Naive thymus-derived CD8-positive, alpha-beta T cell (primary cell): ENCODE measurements at regions not wholly inside any gene's neighbourhood (a gene's known extent, or its start where the extent isn't known, plus 50 kb on each side); places are given as distances from the start of the nearest gene placed in this dataset.

ENCODE experiments used
- ATAC-seq, 2 donors: fragments of 150-1000 bp; cut with Tn5 transposase in 1 of 2; sonication (Bioruptor Pico), chemical (Tn5 transposase) in 1 of 2; 1 replicate in 1 of 2; 2 replicates in 1 of 2; pipeline ENCODE4 v1.10.0; 2021; ENCODE audit warnings: mild to moderate bottlenecking in 2 of 2, moderate library complexity in 2 of 2
- POLR2A ChIA-PET: fragments of 350-600 bp; sonication (Branson Sonifier 250); formaldehyde crosslinking; loops from one replicate; lab custom pipeline; 2021; ENCODE audit warnings: antibody characterized with exemption; lab: Charles Lee
- DNase-seq, 10 donors: peaks; one replicate each; pipeline versions ENCODE4 v3.0.0 to v3.0.0-alpha.2; 2020 to 2022
- H3K27ac Mint-ChIP-seq, 10 donors: one replicate each; pipeline ENCODE4 v1.8.0; 2020 to 2022; ENCODE audit warnings: mild to moderate bottlenecking in 10 of 10, mixed read lengths in 10 of 10, moderate library complexity in 4 of 10, inconsistent platforms in 1 of 10
- H3K27me3 Mint-ChIP-seq, 5 donors: one replicate each; pipeline ENCODE4 v1.8.0; 2021 to 2022; ENCODE audit warnings: mixed read lengths in 5 of 5
- H3K36me3 Mint-ChIP-seq, 3 donors: one replicate each; pipeline ENCODE4 v1.8.0; 2020 to 2022; ENCODE audit warnings: mixed read lengths in 3 of 3, mild to moderate bottlenecking in 2 of 3, inconsistent platforms in 1 of 3
- H3K4me1 Mint-ChIP-seq, 4 donors: one replicate each; pipeline ENCODE4 v1.8.0; 2021 to 2022; ENCODE audit warnings: mixed read lengths in 4 of 4
- H3K4me3 Mint-ChIP-seq, 10 donors: one replicate each; pipeline ENCODE4 v1.8.0; 2020 to 2022; ENCODE audit warnings: mild to moderate bottlenecking in 10 of 10, mixed read lengths in 10 of 10, moderate library complexity in 6 of 10, inconsistent platforms in 1 of 10
- H3K9me3 Mint-ChIP-seq, 9 donors: one replicate each; pipeline ENCODE4 v1.8.0; 2020 to 2022; ENCODE audit warnings: mixed read lengths in 9 of 9, mild to moderate bottlenecking in 3 of 9, inconsistent platforms in 1 of 9, moderate library complexity in 1 of 9

DNA sequence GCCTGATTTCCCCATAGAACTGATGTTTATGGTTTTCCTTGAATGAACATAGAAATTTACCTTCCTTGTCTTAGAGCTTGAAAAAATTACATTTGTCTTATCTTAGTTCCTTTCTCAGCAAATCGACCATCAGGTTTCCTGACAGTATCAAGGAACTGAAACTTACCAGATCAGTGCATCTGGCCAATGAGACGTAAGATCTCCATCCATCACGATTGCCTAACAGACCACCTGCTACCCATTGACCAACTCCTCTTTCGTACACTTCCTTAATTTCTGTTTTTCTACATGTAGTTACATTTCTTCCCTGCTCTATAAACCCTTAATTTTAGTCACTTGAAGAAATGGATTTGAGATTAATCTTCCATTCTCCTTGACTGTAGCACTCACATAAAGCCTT lies 57.4 kb upstream of the TMPRSS15 start:
- Mint-ChIP-seq H3K27ac (peak overlapping the region in 1 of 10 donors; percentile 5), H3K36me3 (no peaks in the 10 kb centered on the region), H3K9me3 (peaks cover 0 to 9% (median 4%) of the 10 kb centered on the region in 9 donors), H3K27me3 (no peaks in the 10 kb centered on the region), H3K4me1 (peaks cover 0 to 12% (median 0%) of the 10 kb centered on the region in 4 donors), H3K4me3 (no peak overlapping the region)
- POLR2A ChIA-PET: no interaction called here
- DNase-seq (no peak), ATAC-seq (no peak)

DNA sequence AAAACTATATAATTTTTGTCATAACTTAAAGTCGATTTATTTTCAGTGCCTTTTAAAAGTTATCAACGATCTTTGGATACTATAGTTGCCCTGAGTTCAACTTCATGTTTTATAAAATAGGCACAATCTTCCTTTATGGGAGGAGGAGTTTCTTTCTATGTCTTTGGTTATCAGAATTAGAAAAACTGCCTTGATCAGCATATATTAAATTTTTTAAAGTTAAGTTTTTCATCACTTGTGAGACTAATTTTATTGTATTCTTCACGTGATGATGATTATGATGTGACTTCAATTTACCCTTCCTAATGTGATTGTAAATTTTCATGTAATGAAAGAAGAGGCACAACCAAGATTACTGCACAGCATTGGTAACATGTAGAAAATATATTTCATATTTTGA lies 58.2 kb upstream of the TMPRSS15 start:
- no peak for DNase-seq
- peaks cover 0 to 12% (median 0%) of the 10 kb centered on the region in 4 donors for H3K4me1 Mint-ChIP-seq
- no peak for ATAC-seq
- H3K4me3 Mint-ChIP-seq: no peak overlapping the region
- no peak overlapping the region for H3K27ac Mint-ChIP-seq
- H3K36me3 Mint-ChIP-seq: no peaks in the 10 kb centered on the region
- H3K9me3 Mint-ChIP-seq: peaks cover 0 to 9% (median 4%) of the 10 kb centered on the region in 9 donors
- no peaks in the 10 kb centered on the region for H3K27me3 Mint-ChIP-seq
- POLR2A ChIA-PET: no interaction called here

DNA sequence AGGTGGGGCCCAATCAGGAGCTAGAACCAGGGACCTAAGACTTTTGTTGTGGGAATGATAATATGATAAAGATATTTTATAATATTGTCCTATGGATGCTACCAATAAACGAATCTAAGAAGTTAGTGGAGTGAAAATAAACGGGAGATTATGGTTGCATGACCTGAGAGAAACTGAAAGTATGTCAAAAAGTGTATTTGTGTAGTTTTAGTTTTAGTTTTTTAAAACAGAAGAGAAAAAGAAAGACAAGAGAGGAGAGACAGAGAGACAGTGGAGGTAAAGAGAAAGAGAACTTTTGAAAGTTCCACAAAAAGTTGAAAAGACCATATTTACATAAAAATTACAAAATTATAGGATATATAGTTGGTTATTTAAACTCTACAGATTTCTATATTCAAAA lies 64.1 kb upstream of the TMPRSS15 start:
- peaks cover 0 to 7% (median 4%) of the 10 kb centered on the region in 9 donors for H3K9me3 Mint-ChIP-seq
- peak overlapping the region in 1 of 10 donors; percentile 7 for H3K4me3 Mint-ChIP-seq
- POLR2A ChIA-PET: no interaction called here
- peak overlapping the region in 1 of 10 donors; percentile 5 for H3K27ac Mint-ChIP-seq
- H3K36me3 Mint-ChIP-seq: no peaks in the 10 kb centered on the region
- no peaks in the 10 kb centered on the region for H3K27me3 Mint-ChIP-seq
- ATAC-seq (no peak), DNase-seq (no peak)
- H3K4me1 Mint-ChIP-seq: peaks cover 0 to 10% (median 0%) of the 10 kb centered on the region in 4 donors

DNA sequence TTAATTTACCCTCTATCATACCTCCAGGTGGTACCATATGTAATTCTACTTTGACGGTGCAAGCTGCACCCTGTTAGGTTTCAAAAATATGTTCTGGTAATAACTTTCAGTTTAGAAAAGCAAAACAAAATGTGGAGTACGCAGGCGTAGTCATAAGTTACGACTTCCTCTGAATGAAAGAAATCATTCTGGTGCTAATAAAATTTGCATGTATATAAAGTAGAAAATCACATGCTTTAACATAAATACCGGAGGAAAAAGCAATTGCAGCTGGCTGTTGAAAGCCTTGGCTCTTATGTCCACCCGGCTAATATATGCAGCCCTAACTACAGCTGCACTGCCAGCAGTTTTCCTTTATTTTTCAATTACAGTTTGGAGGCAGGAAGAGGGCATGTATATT lies 65.2 kb upstream of the TMPRSS15 start:
- peaks cover 0 to 10% (median 0%) of the 10 kb centered on the region in 4 donors for H3K4me1 Mint-ChIP-seq
- no peaks in the 10 kb centered on the region for H3K27me3 Mint-ChIP-seq
- H3K9me3 Mint-ChIP-seq: peaks cover 0 to 7% (median 0%) of the 10 kb centered on the region in 9 donors
- no peak for DNase-seq
- POLR2A ChIA-PET: no interaction called here
- no peaks in the 10 kb centered on the region for H3K36me3 Mint-ChIP-seq
- ATAC-seq: no peak
- peak overlapping the region in 1 of 10 donors; percentile 5 for H3K27ac Mint-ChIP-seq
- peak overlapping the region in 1 of 10 donors; percentile 74 for H3K4me3 Mint-ChIP-seq

DNA sequence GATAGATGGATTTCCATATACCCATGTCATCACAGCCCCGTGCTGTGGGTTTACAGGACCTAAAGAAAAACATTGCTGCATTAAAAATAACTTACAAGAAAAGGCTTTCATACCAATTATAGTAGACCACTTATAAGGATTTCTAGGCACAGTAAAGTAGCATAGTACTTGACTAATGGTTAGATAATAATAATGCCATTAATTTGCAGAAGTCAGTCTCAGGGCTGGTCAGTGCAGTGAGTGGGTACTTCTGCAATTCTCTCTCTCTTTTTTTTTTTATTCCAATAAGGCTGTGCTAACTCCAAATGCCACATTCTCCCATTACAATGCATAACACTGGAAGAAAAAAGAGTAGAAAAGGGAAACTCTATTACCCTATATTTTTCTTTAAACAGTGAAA lies 73.1 kb upstream of the TMPRSS15 start:
- Mint-ChIP-seq H3K4me1 (no peaks in the 10 kb centered on the region), H3K4me3 (no peak overlapping the region), H3K27me3 (no peaks in the 10 kb centered on the region), H3K27ac (no peak overlapping the region), H3K9me3 (peaks cover 0 to 5% (median 0%) of the 10 kb centered on the region in 9 donors), H3K36me3 (no peaks in the 10 kb centered on the region)
- DNase-seq (no peak), ATAC-seq (no peak)
- POLR2A ChIA-PET: no interaction called here

DNA sequence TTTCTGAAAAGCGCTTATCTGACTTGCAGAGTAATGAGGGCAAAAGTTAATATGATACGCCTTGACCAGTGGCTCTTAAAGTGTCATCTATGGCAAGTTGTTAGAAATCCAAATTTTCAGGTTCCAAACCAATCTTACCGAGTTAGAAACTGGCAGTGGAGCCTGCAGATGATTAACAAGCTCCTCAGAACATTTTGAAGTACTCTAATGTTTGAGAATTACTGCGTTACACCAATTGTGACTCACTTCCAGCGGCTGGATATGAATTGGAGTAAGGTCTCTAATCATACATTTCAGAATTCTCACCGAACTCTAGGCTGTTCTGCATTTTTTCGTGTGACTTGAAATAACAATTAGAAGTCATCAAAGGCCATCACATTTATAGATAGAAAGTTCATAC lies 73.5 kb upstream of the TMPRSS15 start:
- no peaks in the 10 kb centered on the region for H3K36me3 Mint-ChIP-seq
- H3K27ac Mint-ChIP-seq: no peak overlapping the region
- no peak for ATAC-seq
- POLR2A ChIA-PET: no interaction called here
- peaks cover 0 to 5% (median 0%) of the 10 kb centered on the region in 9 donors for H3K9me3 Mint-ChIP-seq
- no peak overlapping the region for H3K4me3 Mint-ChIP-seq
- no peaks in the 10 kb centered on the region for H3K4me1 Mint-ChIP-seq
- DNase-seq: no peak
- H3K27me3 Mint-ChIP-seq: no peaks in the 10 kb centered on the region

DNA sequence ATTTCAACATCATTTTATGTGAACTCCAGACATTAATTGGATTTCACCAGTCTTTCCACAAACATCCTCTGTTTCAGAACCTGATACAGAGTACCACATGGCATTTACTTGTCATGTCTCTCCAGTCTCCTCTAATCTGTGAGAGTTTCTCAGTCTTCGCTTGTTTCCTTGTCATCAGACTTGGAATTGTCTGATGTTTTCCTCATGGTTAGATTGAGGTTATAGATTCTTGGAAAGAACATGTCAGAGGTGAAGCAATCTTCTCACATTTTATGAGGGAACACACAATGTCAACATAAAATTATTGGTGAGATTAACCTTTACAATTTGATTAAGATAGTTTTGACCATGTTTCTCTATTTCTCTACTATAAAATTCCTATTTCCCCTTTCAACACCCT lies 74.9 kb upstream of the TMPRSS15 start:
- Mint-ChIP-seq H3K36me3 (no peaks in the 10 kb centered on the region), H3K4me1 (no peaks in the 10 kb centered on the region), H3K4me3 (no peak overlapping the region), H3K27me3 (no peaks in the 10 kb centered on the region), H3K27ac (no peak overlapping the region), H3K9me3 (peaks cover 0 to 5% (median 0%) of the 10 kb centered on the region in 9 donors)
- no peak for DNase-seq
- POLR2A ChIA-PET: no interaction called here
- ATAC-seq: no peak

DNA sequence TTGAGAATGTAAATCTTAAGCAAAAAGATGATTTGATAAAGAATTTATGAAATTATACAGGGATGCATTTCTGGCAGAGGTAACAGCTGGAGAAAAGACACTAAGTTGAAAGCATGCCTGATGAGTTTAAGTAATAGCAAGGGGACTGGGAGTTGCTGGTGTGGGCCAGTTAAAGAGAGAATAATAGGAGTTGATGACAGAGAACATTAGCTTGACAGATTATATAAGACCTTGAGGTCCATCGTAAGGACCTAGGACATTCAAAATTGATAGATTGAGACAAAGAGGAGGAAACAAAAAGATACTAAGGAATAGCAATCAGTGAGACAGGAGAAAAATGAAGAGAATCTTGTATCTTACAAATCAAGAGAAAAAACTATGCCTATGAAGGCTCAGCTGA lies 84.7 kb upstream of the TMPRSS15 start:
- POLR2A ChIA-PET: no interaction called here
- DNase-seq (no peak), ATAC-seq (no peak)
- no peaks in the 10 kb centered on the region for H3K27me3 Mint-ChIP-seq
- H3K4me3 Mint-ChIP-seq: no peak overlapping the region
- no peaks in the 10 kb centered on the region for H3K36me3 Mint-ChIP-seq
- peaks cover 0 to 2% (median 0%) of the 10 kb centered on the region in 9 donors for H3K9me3 Mint-ChIP-seq
- no peak overlapping the region for H3K27ac Mint-ChIP-seq
- no peaks in the 10 kb centered on the region for H3K4me1 Mint-ChIP-seq

DNA sequence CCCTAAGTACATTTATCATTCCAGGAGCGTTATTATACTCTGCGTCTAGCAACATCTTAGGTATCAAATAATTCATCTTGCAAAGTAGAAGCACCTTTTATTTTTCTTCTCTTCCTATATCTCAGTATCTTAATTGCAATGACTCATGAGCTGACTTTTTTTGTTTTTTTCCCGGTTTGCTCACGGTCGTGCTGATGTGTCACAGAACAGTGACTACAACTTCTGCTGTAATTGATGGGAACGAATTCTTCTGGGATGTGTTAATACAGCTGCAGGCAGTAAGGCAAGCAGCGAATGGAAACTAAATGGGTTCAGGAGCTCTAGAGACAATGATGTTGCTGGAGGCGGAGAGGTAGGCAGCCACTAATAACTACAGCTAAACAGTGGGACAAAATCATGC lies 89.8 kb upstream of the TMPRSS15 start:
- Mint-ChIP-seq H3K9me3 (peaks cover 0 to 2% (median 0%) of the 10 kb centered on the region in 9 donors), H3K27ac (no peak overlapping the region), H3K4me1 (no peaks in the 10 kb centered on the region), H3K36me3 (no peaks in the 10 kb centered on the region), H3K4me3 (no peak overlapping the region), H3K27me3 (peaks cover 0 to 3% (median 0%) of the 10 kb centered on the region in 5 donors)
- no peak for ATAC-seq
- DNase-seq: no peak
- POLR2A ChIA-PET: no interaction called here

DNA sequence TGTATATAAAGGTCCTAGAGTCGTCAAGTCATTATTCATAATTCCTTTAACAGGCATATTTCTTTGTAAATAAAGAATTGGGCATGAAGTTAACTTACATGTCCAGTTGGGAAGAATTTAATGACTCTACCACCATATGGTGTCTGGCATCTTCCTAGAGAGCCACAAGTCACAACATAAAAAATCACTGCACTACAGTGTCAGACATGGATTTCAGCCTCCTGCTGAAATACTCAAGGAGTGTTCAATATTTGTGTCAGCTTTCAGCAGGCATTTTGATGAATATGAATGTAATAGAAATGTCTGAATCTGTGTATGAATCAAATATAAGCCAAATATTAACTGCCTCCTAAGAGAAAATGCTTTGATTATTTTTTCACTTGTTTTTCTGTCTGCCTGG lies 91.9 kb upstream of the TMPRSS15 start:
- H3K27ac Mint-ChIP-seq: no peak overlapping the region
- DNase-seq (no peak), ATAC-seq (no peak)
- H3K4me3 Mint-ChIP-seq: no peak overlapping the region
- peaks cover 0 to 3% (median 0%) of the 10 kb centered on the region in 5 donors for H3K27me3 Mint-ChIP-seq
- H3K9me3 Mint-ChIP-seq: no peaks in the 10 kb centered on the region
- H3K4me1 Mint-ChIP-seq: no peaks in the 10 kb centered on the region
- POLR2A ChIA-PET: no interaction called here
- no peaks in the 10 kb centered on the region for H3K36me3 Mint-ChIP-seq

DNA sequence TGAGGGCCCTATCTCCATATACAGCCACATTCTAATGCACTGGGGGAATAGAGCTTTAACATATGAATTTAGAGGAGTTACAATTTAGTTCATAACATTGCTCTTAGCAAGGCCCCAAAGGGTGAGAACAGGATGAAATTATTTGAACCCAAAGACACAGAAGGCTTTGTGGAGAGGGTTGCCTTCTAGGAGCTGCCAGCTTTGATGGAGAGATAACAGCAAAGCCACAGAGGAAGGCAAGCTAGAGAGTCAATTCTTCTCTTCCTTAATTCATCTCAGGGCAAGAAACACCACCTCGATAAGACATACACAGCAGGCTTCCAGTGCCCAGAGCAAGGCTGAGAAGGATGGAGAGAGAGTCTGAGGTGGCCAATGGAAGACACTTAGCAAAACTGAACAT lies 94.8 kb upstream of the TMPRSS15 start:
- Mint-ChIP-seq H3K4me3 (no peak overlapping the region), H3K4me1 (no peaks in the 10 kb centered on the region), H3K27me3 (peaks cover 0 to 7% (median 0%) of the 10 kb centered on the region in 5 donors), H3K36me3 (no peaks in the 10 kb centered on the region), H3K9me3 (peaks cover 0 to 4% (median 0%) of the 10 kb centered on the region in 9 donors), H3K27ac (no peak overlapping the region)
- DNase-seq (no peak), ATAC-seq (no peak)
- POLR2A ChIA-PET: no interaction called here

DNA sequence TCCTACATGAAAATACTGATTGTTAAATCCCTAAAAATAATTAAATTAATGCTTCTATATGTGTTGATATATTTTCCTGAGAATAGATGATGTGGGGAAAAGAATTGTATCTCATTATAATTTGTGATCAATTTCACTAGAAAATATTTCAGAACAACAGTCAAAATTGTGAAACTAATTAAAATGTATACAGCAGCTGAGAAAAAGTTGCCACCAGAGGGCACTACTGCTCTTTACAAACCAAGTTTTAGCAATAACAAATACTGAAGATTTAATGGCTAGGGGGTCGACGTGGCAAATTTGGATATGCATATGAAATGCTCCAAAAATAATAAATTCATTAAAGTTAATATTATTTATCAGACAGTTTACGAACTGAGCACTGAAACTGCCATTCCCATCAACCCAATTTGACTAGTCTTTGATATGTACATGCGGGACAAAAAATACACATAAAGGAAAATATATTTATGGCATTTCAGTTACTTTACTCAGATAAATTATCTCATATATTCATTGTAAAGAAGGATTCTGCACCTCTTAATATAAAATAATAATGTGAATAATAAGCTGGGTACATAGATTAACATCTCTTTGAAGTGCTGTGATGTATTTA lies 96.3 kb upstream of the TMPRSS15 start:
- ATAC-seq (no peak), DNase-seq (peak in 6 of 10 donors; percentile 2 to 54 (median 9))
- peaks cover 0 to 8% (median 2%) of the 10 kb centered on the region in 9 donors for H3K9me3 Mint-ChIP-seq
- no peak overlapping the region for H3K27ac Mint-ChIP-seq
- no peaks in the 10 kb centered on the region for H3K36me3 Mint-ChIP-seq
- H3K27me3 Mint-ChIP-seq: peaks cover 0 to 5% (median 0%) of the 10 kb centered on the region in 5 donors
- no peaks in the 10 kb centered on the region for H3K4me1 Mint-ChIP-seq
- POLR2A ChIA-PET: no interaction called here
- H3K4me3 Mint-ChIP-seq: no peak overlapping the region

DNA sequence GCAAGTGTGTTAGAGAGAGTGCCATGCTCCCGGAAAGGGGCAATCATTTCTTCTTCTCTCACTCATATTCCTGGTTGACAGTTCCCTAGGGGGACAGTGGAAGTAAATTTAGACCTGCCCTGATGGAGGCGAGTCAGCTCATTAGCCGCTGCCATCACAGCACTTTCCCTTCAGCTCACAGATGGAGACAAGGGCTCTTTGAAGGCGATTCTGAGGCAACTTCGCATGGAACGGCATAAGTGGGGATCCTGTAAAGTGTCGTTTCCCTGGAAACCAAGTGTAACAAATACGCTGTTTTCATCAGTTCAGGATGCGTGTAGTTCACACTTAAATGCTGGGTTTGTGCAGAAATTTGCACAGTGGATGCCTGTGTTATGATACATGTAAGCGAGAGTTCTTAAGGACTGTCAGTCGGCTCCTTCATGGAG lies 114.5 kb upstream of the TMPRSS15 start:
- H3K27me3 Mint-ChIP-seq: peaks cover 0 to 2% (median 0%) of the 10 kb centered on the region in 5 donors
- no peaks in the 10 kb centered on the region for H3K36me3 Mint-ChIP-seq
- no peak for ATAC-seq
- DNase-seq: no peak
- H3K27ac Mint-ChIP-seq: no peak overlapping the region
- no peaks in the 10 kb centered on the region for H3K9me3 Mint-ChIP-seq
- no peaks in the 10 kb centered on the region for H3K4me1 Mint-ChIP-seq
- H3K4me3 Mint-ChIP-seq: no peak overlapping the region
- POLR2A ChIA-PET: no interaction called here

DNA sequence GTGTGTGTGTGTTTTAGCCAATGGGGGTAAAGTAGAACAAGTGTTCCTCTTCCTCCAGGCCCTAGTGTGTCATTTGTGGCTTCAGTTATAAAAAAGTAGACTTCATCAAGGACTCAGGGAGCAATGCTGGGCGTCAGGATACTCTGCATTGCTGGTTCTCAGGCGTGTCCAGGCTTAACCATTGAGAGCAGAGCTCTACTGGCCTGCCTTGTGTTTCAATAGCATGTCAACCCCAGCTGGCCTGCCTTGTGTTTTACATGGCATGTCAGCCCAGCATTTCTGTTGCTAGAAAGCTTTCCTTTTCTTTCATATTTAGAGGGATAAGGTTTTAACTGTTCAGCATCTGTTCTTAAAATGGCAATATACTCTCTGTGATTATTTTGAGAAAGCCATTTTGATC lies 117.6 kb upstream of the TMPRSS15 start:
- H3K27me3 Mint-ChIP-seq: peaks cover 0 to 2% (median 0%) of the 10 kb centered on the region in 5 donors
- ATAC-seq: no peak
- H3K4me3 Mint-ChIP-seq: no peak overlapping the region
- no peaks in the 10 kb centered on the region for H3K36me3 Mint-ChIP-seq
- H3K27ac Mint-ChIP-seq: no peak overlapping the region
- H3K4me1 Mint-ChIP-seq: no peaks in the 10 kb centered on the region
- POLR2A ChIA-PET: no interaction called here
- DNase-seq: no peak
- peaks cover 0 to 1% (median 0%) of the 10 kb centered on the region in 9 donors for H3K9me3 Mint-ChIP-seq
